ENCODE measurements at regions not wholly inside any gene's neighbourhood (a gene's known extent, or its start where the extent isn't known, plus 50 kb on each side); places are given as distances from the start of the nearest gene placed in this dataset.

DNA sequence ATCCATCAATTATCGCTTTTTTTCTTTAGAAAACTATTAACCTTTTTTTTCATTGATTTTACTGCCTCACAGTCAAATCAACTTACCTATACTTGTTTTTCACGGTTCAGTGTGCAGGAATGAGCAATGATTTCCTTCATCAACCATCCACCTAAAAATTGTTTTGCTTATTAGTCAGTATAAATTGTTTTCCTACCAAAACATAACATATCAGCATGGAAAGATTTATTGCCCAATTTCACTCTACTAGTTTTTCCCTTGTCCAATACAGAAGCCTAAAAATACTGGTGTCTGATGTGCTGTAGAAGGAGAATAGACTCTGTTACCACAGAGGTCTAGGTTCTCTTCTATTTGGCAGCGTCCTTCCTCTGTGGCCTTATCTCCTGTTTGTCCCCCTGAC, 558.2 kb upstream of the CITED2 start:
- TF ChIP-seq, protein P1, sequence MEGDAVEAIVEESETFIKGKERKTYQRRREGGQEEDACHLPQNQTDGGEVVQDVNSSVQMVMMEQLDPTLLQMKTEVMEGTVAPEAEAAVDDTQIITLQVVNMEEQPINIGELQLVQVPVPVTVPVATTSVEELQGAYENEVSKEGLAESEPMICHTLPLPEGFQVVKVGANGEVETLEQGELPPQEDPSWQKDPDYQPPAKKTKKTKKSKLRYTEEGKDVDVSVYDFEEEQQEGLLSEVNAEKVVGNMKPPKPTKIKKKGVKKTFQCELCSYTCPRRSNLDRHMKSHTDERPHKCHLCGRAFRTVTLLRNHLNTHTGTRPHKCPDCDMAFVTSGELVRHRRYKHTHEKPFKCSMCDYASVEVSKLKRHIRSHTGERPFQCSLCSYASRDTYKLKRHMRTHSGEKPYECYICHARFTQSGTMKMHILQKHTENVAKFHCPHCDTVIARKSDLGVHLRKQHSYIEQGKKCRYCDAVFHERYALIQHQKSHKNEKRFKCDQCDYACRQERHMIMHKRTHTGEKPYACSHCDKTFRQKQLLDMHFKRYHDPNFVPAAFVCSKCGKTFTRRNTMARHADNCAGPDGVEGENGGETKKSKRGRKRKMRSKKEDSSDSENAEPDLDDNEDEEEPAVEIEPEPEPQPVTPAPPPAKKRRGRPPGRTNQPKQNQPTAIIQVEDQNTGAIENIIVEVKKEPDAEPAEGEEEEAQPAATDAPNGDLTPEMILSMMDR (IDR thresholded peaks at IDR 0.05), result no peak
- TF ChIP-seq ZFX (IDR thresholded peaks at IDR 0.05; ENCODE audit: borderline replicate concordance), result no peak
